KMS-11 (cell line): ENCODE measurements at regions not wholly inside any gene's neighbourhood (a gene's known extent, or its start where the extent isn't known, plus 50 kb on each side); places are given as distances from the start of the nearest gene placed in this dataset.

Source experiments
- H2AFZ ChIP-seq: fragments of 200-600 bp; sonication (generic); 2 replicates; pipeline ENCODE4 v1.6.1; 2016; ENCODE audit warnings: antibody characterized with exemption, mixed run types, low read depth
- H3K27ac ChIP-seq: fragments of 200-600 bp; sonication (generic); 2 replicates; pipeline ENCODE4 v1.6.1; 2016; ENCODE audit warnings: mild to moderate bottlenecking, mixed run types
- H3K27me3 ChIP-seq: fragments of 200-600 bp; sonication (generic); 2 replicates; pipeline ENCODE4 v1.6.1; 2017; ENCODE audit warnings: mild to moderate bottlenecking, low read depth, mixed run types, moderate library complexity; ENCODE audit not compliant: insufficient read depth
- H3K36me3 ChIP-seq: fragments of 200-600 bp; sonication (generic); 2 replicates; pipeline ENCODE4 v1.6.1; 2017; ENCODE audit warnings: mild to moderate bottlenecking, mixed run types; ENCODE audit not compliant: insufficient read depth
- H3K4me1 ChIP-seq: fragments of 200-600 bp; sonication (generic); 2 replicates; pipeline ENCODE4 v1.6.1; 2016; ENCODE audit warnings: mild to moderate bottlenecking, low read depth, mixed run types; ENCODE audit not compliant: poor library complexity, severe bottlenecking
- H3K4me2 ChIP-seq: fragments of 200-600 bp; sonication (generic); 2 replicates; pipeline ENCODE4 v1.7.0; 2016; ENCODE audit warnings: mild to moderate bottlenecking, mixed run types
- H3K4me3 ChIP-seq: fragments of 200-600 bp; sonication (generic); IDR thresholded peaks from 2 replicates; pipeline ENCODE4 v1.6.1; 2017; ENCODE audit warnings: low read depth, low read length, mixed read lengths; ENCODE audit not compliant: insufficient read depth
- H3K79me2 ChIP-seq: fragments of 200-600 bp; sonication (generic); 2 replicates; pipeline ENCODE4 v1.6.1; 2016; ENCODE audit warnings: low read depth, mixed run types; ENCODE audit not compliant: insufficient read depth
- H3K9ac ChIP-seq: fragments of 200-600 bp; sonication (generic); 2 replicates; pipeline ENCODE4 v1.6.1; 2016; ENCODE audit warnings: mild to moderate bottlenecking, mixed run types
- H4K20me1 ChIP-seq: fragments of 200-600 bp; sonication (generic); 2 replicates; pipeline ENCODE4 v1.6.1; 2016; ENCODE audit warnings: mild to moderate bottlenecking, mixed run types; ENCODE audit not compliant: insufficient read depth
- TF ChIP-seq, protein P1 (sequence below): fragments of 200-600 bp; sonication (generic); conservative IDR thresholded peaks from 2 replicates; pipeline ENCODE4 v1.6.1; 2017; ENCODE audit warnings: low read depth, mild to moderate bottlenecking, antibody characterized with exemption, low read length, moderate library complexity, mixed read lengths

DNA sequence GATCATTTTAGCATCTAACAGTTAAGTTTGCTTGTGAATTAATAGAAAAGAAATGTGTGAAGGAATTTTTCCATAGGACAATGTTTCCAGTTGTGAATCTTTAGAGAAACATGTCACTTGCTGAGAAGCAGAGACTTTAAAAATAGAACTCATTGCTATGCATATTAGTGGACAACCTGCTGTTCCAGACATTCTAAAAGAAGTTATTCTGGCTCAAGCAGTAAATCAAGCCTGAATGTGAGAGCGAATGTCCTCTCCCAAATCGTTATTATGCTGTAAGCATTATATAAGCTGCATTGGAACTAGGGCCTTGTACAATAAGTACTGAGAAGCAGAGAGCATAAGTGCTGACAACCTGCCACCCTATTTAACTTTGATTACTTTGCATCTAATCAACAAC, 990.9 kb downstream of the PLOD2 start:
- Histone ChIP-seq H3K27ac (no peak overlapping the region), H3K27me3 (no peaks in the 10 kb centered on the region), H3K4me2 (no peak overlapping the region), H3K9ac (no peak overlapping the region), H2AFZ (no peak overlapping the region), H3K4me1 (no peaks in the 10 kb centered on the region), H4K20me1 (no peaks in the 10 kb centered on the region), H3K4me3 (no peak overlapping the region), H3K79me2 (no peaks in the 10 kb centered on the region), H3K36me3 (no peaks in the 10 kb centered on the region)
- TF ChIP-seq, protein P1, sequence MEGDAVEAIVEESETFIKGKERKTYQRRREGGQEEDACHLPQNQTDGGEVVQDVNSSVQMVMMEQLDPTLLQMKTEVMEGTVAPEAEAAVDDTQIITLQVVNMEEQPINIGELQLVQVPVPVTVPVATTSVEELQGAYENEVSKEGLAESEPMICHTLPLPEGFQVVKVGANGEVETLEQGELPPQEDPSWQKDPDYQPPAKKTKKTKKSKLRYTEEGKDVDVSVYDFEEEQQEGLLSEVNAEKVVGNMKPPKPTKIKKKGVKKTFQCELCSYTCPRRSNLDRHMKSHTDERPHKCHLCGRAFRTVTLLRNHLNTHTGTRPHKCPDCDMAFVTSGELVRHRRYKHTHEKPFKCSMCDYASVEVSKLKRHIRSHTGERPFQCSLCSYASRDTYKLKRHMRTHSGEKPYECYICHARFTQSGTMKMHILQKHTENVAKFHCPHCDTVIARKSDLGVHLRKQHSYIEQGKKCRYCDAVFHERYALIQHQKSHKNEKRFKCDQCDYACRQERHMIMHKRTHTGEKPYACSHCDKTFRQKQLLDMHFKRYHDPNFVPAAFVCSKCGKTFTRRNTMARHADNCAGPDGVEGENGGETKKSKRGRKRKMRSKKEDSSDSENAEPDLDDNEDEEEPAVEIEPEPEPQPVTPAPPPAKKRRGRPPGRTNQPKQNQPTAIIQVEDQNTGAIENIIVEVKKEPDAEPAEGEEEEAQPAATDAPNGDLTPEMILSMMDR, result no peak

DNA sequence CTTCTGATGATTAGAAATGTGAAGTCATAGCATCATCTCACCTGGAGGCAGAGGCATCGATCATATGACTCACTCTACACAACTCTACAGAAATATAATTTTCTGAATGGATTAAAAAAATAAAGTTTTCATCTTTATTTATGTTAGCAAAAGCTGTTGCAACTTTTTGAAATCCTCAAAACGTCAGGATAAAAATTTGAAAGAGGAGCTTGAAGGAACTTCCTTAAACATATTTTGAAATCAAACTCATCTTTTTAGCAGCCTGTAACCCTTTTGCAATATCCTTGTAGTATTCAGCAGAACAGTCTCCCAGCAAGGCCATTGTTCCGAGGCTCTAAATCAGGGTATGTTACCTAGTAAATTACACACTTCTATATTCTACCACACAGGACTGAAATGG, 985.4 kb downstream of the PLOD2 start:
- no peak overlapping the region for H2AFZ ChIP-seq
- TF ChIP-seq, protein P1, result no peak
- no peaks in the 10 kb centered on the region for H3K4me1 ChIP-seq
- no peaks in the 10 kb centered on the region for H3K36me3 ChIP-seq
- no peaks in the 10 kb centered on the region; the same call in 1 of the 2 replicates for H4K20me1 ChIP-seq
- no peak overlapping the region for H3K9ac ChIP-seq
- H3K4me2 ChIP-seq, result no peak overlapping the region
- H3K27me3 ChIP-seq, result no peaks in the 10 kb centered on the region
- no peak overlapping the region for H3K27ac ChIP-seq
- no peaks in the 10 kb centered on the region for H3K79me2 ChIP-seq
- no peak overlapping the region for H3K4me3 ChIP-seq

- Histone ChIP-seq H3K4me3 (no peak overlapping the region), H3K79me2 (no peaks in the 10 kb centered on the region), H3K9ac (no peak overlapping the region), H4K20me1 (no peaks in the 10 kb centered on the region; the same call in 1 of the 2 replicates), H3K4me1 (no peaks in the 10 kb centered on the region), H2AFZ (no peak overlapping the region), H3K4me2 (no peak overlapping the region), H3K27me3 (no peaks in the 10 kb centered on the region), H3K36me3 (no peaks in the 10 kb centered on the region), H3K27ac (no peak overlapping the region)
- TF ChIP-seq, protein P1, result no peak
These were observed 984.1 kb downstream of the PLOD2 start for GRCh38 chr3:145176907-145177306.

GRCh38 chr3:145177828-145178227, 983.2 kb downstream of the PLOD2 start:
- no peak overlapping the region for H3K27ac ChIP-seq
- peaks cover 9% of the 10 kb centered on the region for H3K4me1 ChIP-seq
- TF ChIP-seq, protein P1, result no peak
- no peak overlapping the region for H3K9ac ChIP-seq
- H2AFZ ChIP-seq, result no peak overlapping the region
- H3K4me2 ChIP-seq, result no peak overlapping the region
- no peaks in the 10 kb centered on the region for H3K27me3 ChIP-seq
- no peaks in the 10 kb centered on the region for H3K36me3 ChIP-seq
- H3K4me3 ChIP-seq, result no peak overlapping the region
- no peaks in the 10 kb centered on the region; the same call in 1 of the 2 replicates for H4K20me1 ChIP-seq
- H3K79me2 ChIP-seq, result no peaks in the 10 kb centered on the region
